Panc1 (cell line): ENCODE measurements at regions not wholly inside any gene's neighbourhood (a gene's known extent, or its start where the extent isn't known, plus 50 kb on each side); places are given as distances from the start of the nearest gene placed in this dataset.

Experiments
- CTCF ChIP-seq: fragments of 450-650 bp; IDR thresholded peaks from 2 replicates; pipeline ENCODE4 v1.5.1; 2017; ENCODE audit warnings: mild to moderate bottlenecking
- POLR2AphosphoS5 ChIP-seq: IDR thresholded peaks from 2 replicates; pipeline ENCODE4 v1.6.1; 2012; ENCODE audit warnings: mild to moderate bottlenecking, low read depth, low read length, moderate library complexity
- REST ChIP-seq, 2 experiments: IDR thresholded peaks; 2 replicates each; pipeline ENCODE4 v1.6.1; 2011 to 2012; ENCODE audit warnings: low read depth in 2 of 2, control low read depth in 1 of 2, low read length in 1 of 2, mild to moderate bottlenecking in 1 of 2, moderate library complexity in 1 of 2; ENCODE audit not compliant: insufficient read depth in 1 of 2
- SIN3A ChIP-seq: IDR thresholded peaks from 2 replicates; pipeline ENCODE4 v1.6.1; 2012; ENCODE audit warnings: low read depth, mild to moderate bottlenecking, low read length, moderate library complexity, borderline replicate concordance; ENCODE audit not compliant: insufficient read depth

DNA sequence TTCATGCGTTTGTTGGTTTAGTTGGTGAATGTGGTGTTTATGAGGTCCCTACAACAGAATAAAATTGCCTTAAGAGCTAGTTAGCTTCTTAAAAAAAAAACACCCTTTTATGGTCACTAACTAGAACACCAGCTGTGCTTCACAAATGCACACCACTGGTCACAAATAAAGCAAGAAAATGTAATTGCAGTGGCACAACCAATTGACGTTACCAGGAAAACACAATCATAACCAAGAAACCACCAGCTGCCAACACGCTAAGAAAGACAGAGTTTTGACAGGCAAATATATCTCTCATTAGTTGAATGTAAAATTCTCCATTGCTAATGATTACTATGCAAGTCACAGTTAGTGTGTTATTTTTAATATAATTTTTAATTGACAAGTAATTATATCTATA, 389.9 kb downstream of the ADAMTS20 start:
- TF ChIP-seq CTCF (no peak), REST (IDR thresholded peaks at IDR 0.05; ENCODE audit: insufficient read depth in 1 of 2, low read depth in 2 of 2, low read length in 1 of 2) (no peak), POLR2AphosphoS5 (no peak), SIN3A (no peak)
